ENCODE measurements at regions not wholly inside any gene's neighbourhood (a gene's known extent, or its start where the extent isn't known, plus 50 kb on each side); places are given as distances from the start of the nearest gene placed in this dataset.

- no peak for TF ChIP-seq CTCF (IDR thresholded peaks at IDR 0.05)
Observed at GRCh38 chr5:135644816-135645215, 66.0 kb upstream of the CXCL14 start.

DNA sequence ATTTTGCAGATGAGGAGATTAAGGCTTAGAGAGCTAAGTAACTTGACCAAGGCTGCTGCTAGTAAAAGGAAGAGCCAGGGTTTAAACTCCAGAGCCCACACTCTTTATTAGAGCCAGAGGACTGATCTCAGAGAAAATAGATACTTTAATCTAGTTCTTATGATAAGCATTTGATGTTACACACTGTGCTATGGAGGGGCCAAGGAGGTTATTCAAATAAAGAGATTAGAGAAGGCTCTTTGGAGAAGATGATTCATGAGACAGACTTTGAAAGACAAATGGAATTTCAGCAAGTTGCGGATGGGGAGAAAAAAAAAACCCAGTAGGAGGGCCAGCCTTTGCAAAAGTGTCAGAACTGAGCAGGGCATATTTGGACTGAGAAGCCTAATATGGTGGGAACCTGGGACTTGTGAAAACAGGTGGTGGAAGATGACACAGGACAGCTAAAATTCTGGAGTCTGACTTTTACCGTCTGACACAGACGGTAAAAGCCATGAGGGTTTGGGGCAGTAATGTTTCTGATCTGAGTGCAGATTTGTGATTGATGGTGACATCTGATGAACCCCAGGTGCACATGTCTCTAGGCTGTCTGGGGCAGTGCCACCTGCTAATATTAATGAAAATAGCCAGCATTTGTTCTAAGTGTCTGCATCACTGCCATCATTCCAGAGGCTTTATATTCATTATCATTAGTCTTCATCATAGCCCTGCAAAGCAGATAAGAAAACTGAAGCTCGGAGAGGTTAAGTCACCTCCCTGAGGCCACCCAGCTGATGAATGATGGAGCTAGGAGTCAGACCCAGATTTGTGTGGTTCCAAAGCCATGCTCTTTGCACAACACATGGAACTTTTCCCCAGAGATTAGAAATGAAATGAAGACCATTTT lies 65.3 kb upstream of the CXCL14 start:
- no peak for TF ChIP-seq CTCF (IDR thresholded peaks at IDR 0.05)

DNA sequence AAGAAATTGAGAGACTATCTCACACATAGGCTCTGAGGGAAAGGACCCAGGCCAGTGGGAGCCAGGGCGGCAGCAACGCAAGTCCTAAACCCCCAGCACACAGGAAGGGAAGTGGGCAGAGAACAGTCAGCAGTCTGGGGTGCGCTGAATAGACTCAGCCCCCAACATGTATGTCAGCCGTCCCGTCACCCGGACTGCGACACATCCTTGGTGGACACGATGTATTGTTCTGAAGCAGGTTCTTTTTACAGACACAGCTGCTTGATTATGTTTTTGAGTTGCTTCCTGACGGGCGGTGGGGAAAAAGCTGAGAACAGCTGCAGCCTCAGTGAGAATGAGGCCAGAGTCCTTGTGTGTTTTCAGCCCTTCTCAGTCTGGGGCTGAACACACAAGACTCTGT lies 64.1 kb upstream of the CXCL14 start:
- TF ChIP-seq CTCF (IDR thresholded peaks at IDR 0.05) = no peak

DNA sequence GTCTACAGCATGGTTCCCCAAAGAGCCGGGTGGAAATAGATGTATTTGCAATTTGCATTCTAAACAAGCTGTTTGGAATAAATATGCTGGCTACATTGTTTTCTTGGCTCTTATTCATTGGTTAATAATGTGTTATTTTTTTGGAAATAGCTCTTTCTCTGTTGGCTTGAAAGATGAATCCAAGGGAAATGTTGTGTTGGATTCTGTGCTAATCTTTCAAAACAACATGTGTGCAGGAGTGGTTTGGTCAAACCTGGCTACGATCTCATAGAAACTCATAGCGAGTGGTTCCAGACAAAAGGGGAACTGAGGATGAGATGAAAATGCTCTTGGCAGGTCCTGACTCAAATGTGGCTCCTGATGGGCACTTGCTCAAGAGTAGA lies 63.7 kb upstream of the CXCL14 start:
- TF ChIP-seq CTCF (IDR thresholded peaks at IDR 0.05) = no peak

GRCh38 chr5:135641734-135642487 lies 63.1 kb upstream of the CXCL14 start:
- no peak for TF ChIP-seq CTCF (IDR thresholded peaks at IDR 0.05)

DNA sequence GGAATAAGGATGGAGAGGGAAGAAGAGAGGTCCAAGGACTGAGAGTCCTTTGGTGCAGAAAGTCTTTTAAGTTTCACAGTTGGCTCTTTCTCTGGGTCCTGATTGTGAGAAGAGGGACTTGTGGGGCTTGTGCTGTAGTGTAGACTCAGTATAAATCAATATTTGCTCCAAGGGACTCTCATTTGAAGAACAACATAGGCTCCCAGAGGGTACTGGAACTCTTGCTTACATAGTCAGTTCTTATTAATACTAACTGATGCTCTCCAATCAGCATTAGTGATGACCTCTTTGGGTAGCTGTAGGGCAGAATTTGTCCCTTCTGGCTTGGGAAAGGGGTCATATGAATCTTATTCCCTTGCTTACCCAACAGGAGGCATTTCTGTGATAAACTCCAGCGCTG lies 62.5 kb upstream of the CXCL14 start:
- no peak for TF ChIP-seq CTCF (IDR thresholded peaks at IDR 0.05)

GRCh38 chr5:135635451-135635850 lies 56.7 kb upstream of the CXCL14 start:
- no peak for TF ChIP-seq CTCF (IDR thresholded peaks at IDR 0.05)
